Epithelial cell of esophagus (primary cell): ENCODE measurements at regions not wholly inside any gene's neighbourhood (a gene's known extent, or its start where the extent isn't known, plus 50 kb on each side); places are given as distances from the start of the nearest gene placed in this dataset.
A peak's percentile ranks its signal among the peaks of the same experiment; 100 is the strongest.

ENCODE experiments used
- DNase-seq: peaks from one replicate; pipeline ENCODE4 v3.0.0; 2010; ENCODE audit warnings: low read depth
- H3K4me3 ChIP-seq: 2 replicates; pipeline ENCODE4 v1.5.1; 2011; ENCODE audit warnings: mild to moderate bottlenecking, low read length, control low read depth
- CTCF ChIP-seq: IDR thresholded peaks from 2 replicates; pipeline ENCODE4 v1.5.1; 2011; ENCODE audit warnings: low read depth, mild to moderate bottlenecking, low read length, control low read depth, inconsistent platforms; ENCODE audit not compliant: insufficient read depth; ENCODE audit errors: missing control alignments

GRCh38 chr2:222052934-222053367 lies 245.8 kb downstream of the PAX3 start:
- DNase-seq, result no peak
- H3K4me3 ChIP-seq, result no peak overlapping the region
- peak; percentile 39 for TF ChIP-seq CTCF

- peak; percentile 44 for DNase-seq
- H3K4me3 ChIP-seq, result no peak overlapping the region
- TF ChIP-seq CTCF, result no peak
Observed at GRCh38 chr2:222050981-222051380, 247.8 kb downstream of the PAX3 start.

GRCh38 chr2:222049946-222050345 lies 248.9 kb downstream of the PAX3 start:
- DNase-seq, result peak; percentile 79
- TF ChIP-seq CTCF, result no peak

GRCh38 chr2:222043897-222044296 lies 254.9 kb downstream of the PAX3 start:
- no peak overlapping the region for H3K4me3 ChIP-seq
- DNase-seq, result no peak
- TF ChIP-seq CTCF, result no peak

More at GRCh38 chr2:222049946-222050345, 248.9 kb downstream of the PAX3 start:
- no peak overlapping the region for H3K4me3 ChIP-seq

GRCh38 chr2:222042666-222043065 lies 256.1 kb downstream of the PAX3 start:
- DNase-seq, result no peak
- TF ChIP-seq CTCF, result no peak
- H3K4me3 ChIP-seq, result no peak overlapping the region

GRCh38 chr2:222040333-222040732 lies 258.5 kb downstream of the PAX3 start:
- no peak for TF ChIP-seq CTCF
- no peak for DNase-seq
- no peak overlapping the region for H3K4me3 ChIP-seq

GRCh38 chr2:222039821-222040220 lies 259.0 kb downstream of the PAX3 start:
- DNase-seq, result no peak
- TF ChIP-seq CTCF, result no peak
- no peak overlapping the region for H3K4me3 ChIP-seq
